GM12878 (cell line): ENCODE measurements at regions not wholly inside any gene's neighbourhood (a gene's known extent, or its start where the extent isn't known, plus 50 kb on each side); places are given as distances from the start of the nearest gene placed in this dataset.
"Not testable (repeated sequence)": the region's sequence is repeated elsewhere in the genome, so short reads cannot be mapped to it uniquely, and the experiment has no call there.

Experiments
- ATAC-seq: fragments of 200-7000 bp; cut with Tn5 transposase; 3 replicates; pipeline ENCODE4 v1.9.1; 2020; ENCODE audit warnings: mild to moderate bottlenecking, moderate library complexity
- BruUV-seq: library from RNA; stranded (reverse); fragments of 400-500 nt; replicated peaks from 2 replicates; lab custom pipeline; 2021; lab: Mats Ljungman, UMichigan
- CTCF ChIA-PET: fragments of 300-600 bp; sonication (Branson Sonifier 250); formaldehyde crosslinking; extraction: SDS; loops from one replicate; lab custom pipeline; 2021; ENCODE audit warnings: inconsistent platforms; lab: Yijun Ruan, JAX
- POLR2A ChIA-PET: fragments of 350-600 bp; formaldehyde crosslinking; extraction: SDS; loops from one replicate; lab custom pipeline; 2021; ENCODE audit warnings: inconsistent platforms; lab: Charles Lee
- RAD21 ChIA-PET: fragments of 300-600 bp; sonication (Branson Sonifier 250); formaldehyde crosslinking; loops from one replicate; lab custom pipeline; 2023; ENCODE audit warnings: antibody characterized with exemption; ENCODE audit not compliant: unreplicated experiment; lab: Charles Lee
- SMC1A ChIA-PET: fragments of 300-600 bp; sonication (Branson Sonifier 250); formaldehyde crosslinking; loops from one replicate; lab custom pipeline; 2023; ENCODE audit not compliant: unreplicated experiment, uncharacterized antibody; lab: Charles Lee
- DNase-seq: peaks from one replicate; pipeline ENCODE4 v3.0.0-alpha.2; 2011; ENCODE audit warnings: low read depth, low spot score
- FAIRE-seq: peaks from 3 replicates; lab custom pipeline; 2011; peaks lifted over from hg19 to GRCh38; lab: Jason Lieb, UNC
- H2AFZ ChIP-seq: 2 replicates; pipeline ENCODE4 v1.6.0; 2011; ENCODE audit warnings: low read depth, low read length, control low read depth; ENCODE audit not compliant: control insufficient read depth
- H3K27ac ChIP-seq: 2 replicates; pipeline ENCODE4 v1.5.1; 2011; ENCODE audit warnings: control low read depth; ENCODE audit not compliant: control insufficient read depth, insufficient read depth
- H3K27me3 ChIP-seq, 2 experiments: replicated peaks in 1 of 2; 2 replicates each; pipeline versions ENCODE4 v1.6.0 to v1.6.1; 2011; ENCODE audit warnings: low read length in 1 of 2; ENCODE audit not compliant: control insufficient read depth in 2 of 2, insufficient read depth in 2 of 2
- H3K36me3 ChIP-seq, 2 experiments: 2 replicates each; pipeline ENCODE4 v1.5.1; 2011; ENCODE audit warnings: low read length in 1 of 2; ENCODE audit not compliant: control insufficient read depth in 2 of 2, insufficient read depth in 2 of 2
- H3K4me1 ChIP-seq: 2 replicates; pipeline ENCODE4 v1.6.1; 2011; ENCODE audit warnings: mild to moderate bottlenecking, low read length, moderate library complexity, mixed read lengths; ENCODE audit not compliant: control insufficient read depth, insufficient read depth
- H3K4me2 ChIP-seq: 2 replicates; pipeline ENCODE4 v1.6.0; 2011; ENCODE audit warnings: control low read depth; ENCODE audit not compliant: control insufficient read depth, insufficient read depth
- H3K4me3 ChIP-seq: fragments of 200-600 bp; sonication (generic); 2 replicates; pipeline ENCODE4 v1.5.1; 2016
- H3K79me2 ChIP-seq: 2 replicates; pipeline ENCODE4 v1.6.0; 2011; ENCODE audit warnings: low read length; ENCODE audit not compliant: control insufficient read depth, insufficient read depth
- H3K9ac ChIP-seq: 2 replicates; pipeline ENCODE4 v1.8.0; 2011; ENCODE audit warnings: low read length, control low read depth, mixed read lengths; ENCODE audit not compliant: control insufficient read depth, insufficient read depth
- H3K9me3 ChIP-seq: replicated peaks from 3 replicates; pipeline ENCODE4 v1.5.1; 2011; ENCODE audit warnings: mild to moderate bottlenecking, low read length; ENCODE audit not compliant: control insufficient read depth, insufficient read depth
- H4K20me1 ChIP-seq: 2 replicates; pipeline ENCODE4 v1.6.0; 2011; ENCODE audit not compliant: control insufficient read depth, insufficient read depth
- EP300 ChIP-seq, 2 experiments: fragments of 150-350 bp in 1 of 2; IDR thresholded peaks; 2 replicates each; pipeline ENCODE4 v1.6.1; 2011 to 2012; ENCODE audit warnings: low read depth in 2 of 2, low read length in 2 of 2, borderline replicate concordance in 1 of 2, improper control_type of control experiment in 1 of 2, inconsistent platforms in 1 of 2; ENCODE audit not compliant: control insufficient read depth in 1 of 2
- HCFC1 ChIP-seq: fragments of 150-350 bp; IDR thresholded peaks from 2 replicates; pipeline ENCODE4 v1.6.1; 2014; ENCODE audit warnings: low read length
- NFXL1 ChIP-seq: fragments of 450-650 bp; IDR thresholded peaks from 2 replicates; pipeline ENCODE4 v1.6.1; 2017; ENCODE audit warnings: antibody characterized with exemption, mild to moderate bottlenecking, borderline replicate concordance
- STAT3 ChIP-seq: IDR thresholded peaks from 2 replicates; pipeline ENCODE4 v1.6.1; 2011; ENCODE audit warnings: low read depth, low read length, improper control_type of control experiment
- ZNF24 ChIP-seq: fragments of 450-650 bp; IDR thresholded peaks from 2 replicates; pipeline ENCODE4 v1.6.1; 2017; ENCODE audit warnings: antibody characterized with exemption, mild to moderate bottlenecking
- WGBS: methylation state at CpG from one replicate; pipeline ENCODE4 v1.1.6; 2016; ENCODE audit warnings: low lambda C conversion rate; ENCODE audit not compliant: insufficient replicate concordance, insufficient coverage; ENCODE audit errors: missing lambda C conversion rate; 5-methylcytosine and 5-hydroxymethylcytosine counted together
- in situ Hi-C: fragments of 300-500 bp; cut with MboI; formaldehyde crosslinking; loops from 9 replicates; pipeline ENCODE4 v1.14.3; 2018; ENCODE audit warnings: mixed read lengths
- intact Hi-C: fragments of 100-400 bp; cut with micrococcal nuclease; formaldehyde crosslinking; loops from one replicate; pipeline ENCODE4 v1.14.2; 2022; ENCODE audit not compliant: unreplicated experiment
- TF ChIP-seq, protein P1 (sequence below): IDR thresholded peaks from 2 replicates; pipeline ENCODE4 v1.6.1; 2011; ENCODE audit warnings: borderline replicate concordance, low read depth, mild to moderate bottlenecking, moderate library complexity, low read length; ENCODE audit not compliant: insufficient read depth, poor library complexity, severe bottlenecking
- TF ChIP-seq, protein P2 (sequence below): IDR thresholded peaks from 2 replicates; pipeline ENCODE4 v1.6.1; 2011; ENCODE audit warnings: low read depth, low read length, improper control_type of control experiment, borderline replicate concordance

DNA sequence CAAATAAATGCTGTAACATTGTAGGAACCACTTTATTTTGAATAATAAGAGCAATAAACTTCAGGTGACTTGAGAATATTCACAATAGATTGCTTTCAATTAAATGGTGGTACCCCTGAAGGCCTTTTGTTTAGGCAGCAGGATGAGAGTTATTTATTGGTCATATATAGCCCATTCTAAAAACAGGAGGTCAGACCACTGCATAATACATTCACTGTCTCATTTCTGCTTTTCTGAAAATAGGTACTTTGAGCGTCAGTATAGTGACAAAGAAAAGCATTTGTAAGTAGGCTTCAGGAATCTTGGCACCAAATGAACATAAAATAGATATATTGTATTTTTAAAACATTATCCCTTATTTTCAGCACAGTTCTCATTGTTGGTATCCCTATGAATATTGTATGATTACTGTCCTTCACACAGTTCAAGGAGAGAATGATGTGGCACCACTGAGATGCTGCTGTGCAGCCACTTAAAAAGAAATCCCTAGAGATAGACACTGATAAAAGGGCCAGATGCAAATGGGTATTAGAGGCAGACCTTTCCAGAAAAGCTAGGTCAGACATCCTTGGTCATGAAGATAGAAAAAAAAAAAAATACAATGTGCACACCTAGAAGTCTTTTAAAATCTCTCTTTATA, 381.8 kb upstream of the ST8SIA4 start (continued):
- TF ChIP-seq, protein P1, sequence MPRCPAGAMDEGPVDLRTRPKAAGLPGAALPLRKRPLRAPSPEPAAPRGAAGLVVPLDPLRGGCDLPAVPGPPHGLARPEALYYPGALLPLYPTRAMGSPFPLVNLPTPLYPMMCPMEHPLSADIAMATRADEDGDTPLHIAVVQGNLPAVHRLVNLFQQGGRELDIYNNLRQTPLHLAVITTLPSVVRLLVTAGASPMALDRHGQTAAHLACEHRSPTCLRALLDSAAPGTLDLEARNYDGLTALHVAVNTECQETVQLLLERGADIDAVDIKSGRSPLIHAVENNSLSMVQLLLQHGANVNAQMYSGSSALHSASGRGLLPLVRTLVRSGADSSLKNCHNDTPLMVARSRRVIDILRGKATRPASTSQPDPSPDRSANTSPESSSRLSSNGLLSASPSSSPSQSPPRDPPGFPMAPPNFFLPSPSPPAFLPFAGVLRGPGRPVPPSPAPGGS = no peak
- TF ChIP-seq ZNF24 = no peak
- no peak for TF ChIP-seq EP300 (IDR thresholded peaks at IDR 0.05; ENCODE audit: borderline replicate concordance in 1 of 2, control insufficient read depth in 1 of 2, low read depth in 2 of 2, low read length in 2 of 2)
- TF ChIP-seq STAT3 = no peak
- no peak for TF ChIP-seq NFXL1
- TF ChIP-seq HCFC1 = no peak
- TF ChIP-seq, protein P2, sequence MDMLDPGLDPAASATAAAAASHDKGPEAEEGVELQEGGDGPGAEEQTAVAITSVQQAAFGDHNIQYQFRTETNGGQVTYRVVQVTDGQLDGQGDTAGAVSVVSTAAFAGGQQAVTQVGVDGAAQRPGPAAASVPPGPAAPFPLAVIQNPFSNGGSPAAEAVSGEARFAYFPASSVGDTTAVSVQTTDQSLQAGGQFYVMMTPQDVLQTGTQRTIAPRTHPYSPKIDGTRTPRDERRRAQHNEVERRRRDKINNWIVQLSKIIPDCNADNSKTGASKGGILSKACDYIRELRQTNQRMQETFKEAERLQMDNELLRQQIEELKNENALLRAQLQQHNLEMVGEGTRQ = no peak
- TF ChIP-seq, all 136 proteins: peak for 0

DNA sequence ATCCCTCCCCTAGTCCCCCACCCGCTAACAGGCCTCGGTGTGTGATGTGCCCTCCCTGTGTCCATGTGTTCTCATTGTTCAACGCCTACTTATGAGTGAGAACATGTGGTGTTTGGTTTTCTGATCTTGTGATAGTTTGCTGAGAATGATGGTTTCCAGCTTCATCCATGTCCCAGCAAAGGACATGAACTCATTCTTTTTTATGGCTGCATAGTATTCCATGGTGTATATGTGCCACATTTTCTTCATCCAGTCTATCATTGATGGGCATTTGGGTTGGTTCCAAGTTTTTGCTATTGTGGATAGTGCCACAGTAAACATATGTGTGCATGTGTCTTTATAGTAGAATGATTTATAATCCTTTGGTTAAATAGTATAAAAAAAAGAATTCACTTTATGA, 380.9 kb upstream of the ST8SIA4 start:
- H3K79me2 ChIP-seq, H3K4me3 ChIP-seq, H3K36me3 ChIP-seq, H3K4me2 ChIP-seq, H3K27me3 ChIP-seq, H4K20me1 ChIP-seq, RAD21 ChIA-PET, H3K9ac ChIP-seq, H3K9me3 ChIP-seq, BruUV-seq, DNase-seq, ATAC-seq, CTCF ChIA-PET, H3K4me1 ChIP-seq, SMC1A ChIA-PET, H3K27ac ChIP-seq, intact Hi-C loops, POLR2A ChIA-PET, FAIRE-seq, H2AFZ ChIP-seq, in situ Hi-C loops: not testable (repeated sequence)
- 76% methylated on average over 3 of the region's 3 CpGs for WGBS
